Naive thymus-derived CD4-positive, alpha-beta T cell (primary cell): ENCODE measurements at regions not wholly inside any gene's neighbourhood (a gene's known extent, or its start where the extent isn't known, plus 50 kb on each side); places are given as distances from the start of the nearest gene placed in this dataset.

Source experiments
- ATAC-seq: fragments of 150-1000 bp; cut with Tn5 transposase; 2 replicates; pipeline ENCODE4 v1.10.0; 2021; ENCODE audit warnings: mild to moderate bottlenecking, moderate library complexity
- CTCF ChIA-PET: fragments of 350-600 bp; sonication (Branson Sonifier 250); formaldehyde crosslinking; loops from one replicate; lab custom pipeline; 2021; ENCODE audit warnings: antibody characterized with exemption; lab: Charles Lee
- POLR2A ChIA-PET: fragments of 350-600 bp; sonication (Branson Sonifier 250); formaldehyde crosslinking; loops from one replicate; lab custom pipeline; 2021; ENCODE audit warnings: antibody characterized with exemption, inconsistent platforms; lab: Charles Lee
- DNase-seq, 9 donors: peaks; one replicate each; pipeline versions ENCODE4 v3.0.0 to v3.0.0-alpha.2; 2020 to 2022; ENCODE audit warnings: mixed read lengths in 1 of 9
- H3K27ac ChIP-seq: one replicate; pipeline ENCODE4 v1.7.0; 2013; ENCODE audit warnings: mild to moderate bottlenecking, low read depth, low read length, moderate library complexity
- H3K27me3 ChIP-seq, 2 donors: one replicate each; pipeline ENCODE4 v1.7.0; 2013; ENCODE audit warnings: low read length in 2 of 2, mild to moderate bottlenecking in 2 of 2, moderate library complexity in 2 of 2; ENCODE audit not compliant: control insufficient read depth in 2 of 2, insufficient read depth in 2 of 2
- H3K36me3 ChIP-seq, 3 experiments: 1 replicate in 2 of 3; 2 replicates in 1 of 3; pipeline ENCODE4 v1.7.0; 2013; ENCODE audit warnings: low read length in 3 of 3, mild to moderate bottlenecking in 3 of 3, moderate library complexity in 1 of 3; ENCODE audit not compliant: insufficient read depth in 3 of 3, control insufficient read depth in 2 of 3
- H3K4me1 ChIP-seq, 2 donors: one replicate each; pipeline ENCODE4 v1.7.0; 2013; ENCODE audit warnings: low read length in 2 of 2, mild to moderate bottlenecking in 2 of 2, moderate library complexity in 1 of 2; ENCODE audit not compliant: control insufficient read depth in 2 of 2, insufficient read depth in 2 of 2
- H3K4me3 ChIP-seq: 2 replicates; pipeline ENCODE4 v1.7.0; 2013; ENCODE audit warnings: mild to moderate bottlenecking, low read length
- H3K9me3 ChIP-seq, 3 experiments: 1 replicate in 2 of 3; 2 replicates in 1 of 3; pipeline ENCODE4 v1.7.0; 2013; ENCODE audit warnings: low read length in 3 of 3; ENCODE audit not compliant: control insufficient read depth in 2 of 3
- H3K27ac Mint-ChIP-seq, 9 donors: one replicate each; pipeline ENCODE4 v1.8.0; 2020 to 2022; ENCODE audit warnings: mixed read lengths in 9 of 9, mild to moderate bottlenecking in 8 of 9, moderate library complexity in 5 of 9, inconsistent platforms in 2 of 9
- H3K27me3 Mint-ChIP-seq, 5 donors: one replicate each; pipeline ENCODE4 v1.8.0; 2021 to 2022; ENCODE audit warnings: mixed read lengths in 5 of 5, mild to moderate bottlenecking in 1 of 5
- H3K36me3 Mint-ChIP-seq, 5 donors: one replicate each; pipeline ENCODE4 v1.8.0; 2020 to 2022; ENCODE audit warnings: mixed read lengths in 5 of 5, mild to moderate bottlenecking in 3 of 5, inconsistent platforms in 1 of 5
- H3K4me1 Mint-ChIP-seq, 7 donors: one replicate each; pipeline ENCODE4 v1.8.0; 2020 to 2022; ENCODE audit warnings: mixed read lengths in 7 of 7, mild to moderate bottlenecking in 3 of 7, inconsistent platforms in 1 of 7
- H3K4me3 Mint-ChIP-seq, 10 donors: one replicate each; pipeline ENCODE4 v1.8.0; 2020 to 2022; ENCODE audit warnings: mild to moderate bottlenecking in 10 of 10, mixed read lengths in 10 of 10, moderate library complexity in 6 of 10, inconsistent platforms in 2 of 10
- H3K9me3 Mint-ChIP-seq, 11 donors: one replicate each; pipeline ENCODE4 v1.8.0; 2020 to 2022; ENCODE audit warnings: mixed read lengths in 11 of 11, mild to moderate bottlenecking in 4 of 11, inconsistent platforms in 1 of 11, moderate library complexity in 1 of 11
- intact Hi-C, 2 donors: fragments of 100-400 bp; cut with micrococcal nuclease; formaldehyde crosslinking; loops; one replicate each; pipeline ENCODE4 v1.15.1; 2023

DNA sequence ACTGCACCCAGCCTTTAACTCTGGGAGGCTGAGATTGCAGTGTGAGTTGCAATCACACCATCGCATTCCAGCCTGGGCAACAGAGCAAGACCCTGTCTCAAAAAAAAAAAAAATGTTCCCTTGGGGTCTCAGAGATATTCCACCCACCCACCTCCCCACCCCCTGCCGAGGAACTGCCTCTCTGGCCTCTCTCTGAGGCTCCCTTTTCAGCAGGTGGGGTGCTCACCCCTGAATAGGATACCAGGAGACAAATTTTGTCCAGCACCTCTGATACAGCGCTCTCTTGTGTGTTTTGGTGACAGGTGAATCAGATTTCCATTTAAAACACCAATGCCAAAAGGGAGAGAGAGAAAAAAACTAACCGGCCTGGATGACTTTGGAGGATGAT lies 92.6 kb upstream of the KIF5B start:
- no peak overlapping the region for H3K27ac ChIP-seq
- H3K27ac Mint-ChIP-seq: peak overlapping the region in 1 of 9 donors; percentile 85
- CTCF ChIA-PET: no interaction called here
- peaks cover 0 to 7% of the 10 kb centered on the region in 2 donors for H3K4me1 ChIP-seq
- H3K36me3 Mint-ChIP-seq: peaks cover 0 to 18% (median 4%) of the 10 kb centered on the region in 5 donors
- POLR2A ChIA-PET: no interaction called here
- H3K4me3 Mint-ChIP-seq: peak overlapping the region in 1 of 10 donors; percentile 51
- DNase-seq (no peak), ATAC-seq (no peak)
- peaks cover 4 to 21% (median 14%) of the 10 kb centered on the region in 11 donors for H3K9me3 Mint-ChIP-seq
- H3K27me3 Mint-ChIP-seq: no peaks in the 10 kb centered on the region
- no peaks in the 10 kb centered on the region for H3K27me3 ChIP-seq
- H3K4me3 ChIP-seq: no peak overlapping the region
- intact Hi-C loops: no loop called here
- H3K9me3 ChIP-seq: peaks cover 0 to 6% (median 0%) of the 10 kb centered on the region in 3 experiments
- H3K36me3 ChIP-seq: no peaks in the 10 kb centered on the region
- peaks cover 4 to 47% (median 23%) of the 10 kb centered on the region in 7 donors for H3K4me1 Mint-ChIP-seq

DNA sequence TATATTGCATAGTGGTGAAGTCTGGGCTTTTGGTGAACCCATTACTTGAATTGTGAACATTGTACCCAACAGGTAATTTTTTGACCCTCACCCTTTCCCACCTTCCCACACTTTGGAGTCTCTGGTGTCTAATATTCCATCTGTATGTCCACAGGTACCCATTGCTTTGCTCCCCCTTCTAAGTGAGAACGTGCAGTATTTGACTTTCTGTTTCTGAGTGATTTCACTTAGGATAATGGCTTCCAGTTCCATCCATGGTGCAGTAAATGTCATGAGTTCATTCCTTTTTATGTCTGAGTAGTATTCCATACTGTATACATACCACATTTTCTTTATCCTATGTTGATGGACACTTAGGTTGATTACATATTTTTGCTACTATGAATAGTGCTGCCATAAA lies 91.5 kb upstream of the KIF5B start:
- ATAC-seq (no peak), DNase-seq (no peak)
- ChIA-PET CTCF (no interaction called here), POLR2A (no interaction called here)
- Histone ChIP-seq H3K36me3 (no peaks in the 10 kb centered on the region), H3K27ac (no peak overlapping the region), H3K4me1 (peaks cover 0 to 7% of the 10 kb centered on the region in 2 donors), H3K27me3 (no peaks in the 10 kb centered on the region), H3K4me3 (no peak overlapping the region), H3K9me3 (no peaks in the 10 kb centered on the region)
- intact Hi-C loops: no loop called here
- Mint-ChIP-seq H3K4me3 (no peak overlapping the region), H3K9me3 (peaks cover 0 to 10% (median 4%) of the 10 kb centered on the region in 11 donors), H3K36me3 (peaks cover 0 to 8% (median 0%) of the 10 kb centered on the region in 5 donors), H3K27me3 (no peaks in the 10 kb centered on the region), H3K27ac (no peak overlapping the region), H3K4me1 (peaks cover 4 to 44% (median 23%) of the 10 kb centered on the region in 7 donors)

DNA sequence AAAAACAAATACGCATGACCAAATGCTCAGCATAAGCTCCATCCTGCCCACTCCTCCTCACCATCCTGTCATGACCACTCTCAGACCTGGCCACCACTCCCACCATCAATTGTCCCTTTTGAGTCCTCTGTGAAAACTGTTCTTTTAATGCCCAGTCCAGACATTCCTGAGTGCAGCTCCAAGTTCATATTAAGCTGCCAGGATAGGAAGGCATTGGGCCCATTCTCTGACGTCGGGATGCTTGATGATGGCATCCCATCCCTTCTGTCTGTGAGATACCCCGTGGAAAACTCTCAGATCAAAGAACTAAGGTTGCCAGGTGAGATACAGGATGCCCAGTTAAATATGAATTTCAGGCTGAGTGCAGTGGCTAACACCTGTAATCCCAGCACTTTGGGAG lies 89.9 kb upstream of the KIF5B start:
- Mint-ChIP-seq H3K4me3 (no peak overlapping the region), H3K4me1 (peaks cover 4 to 32% (median 14%) of the 10 kb centered on the region in 7 donors), H3K27me3 (no peaks in the 10 kb centered on the region), H3K27ac (peak overlapping the region in 1 of 9 donors; percentile 33), H3K36me3 (peaks cover 0 to 3% (median 0%) of the 10 kb centered on the region in 5 donors), H3K9me3 (peaks cover 0 to 3% (median 0%) of the 10 kb centered on the region in 11 donors)
- intact Hi-C loops: no loop called here
- Histone ChIP-seq H3K27ac (no peak overlapping the region), H3K9me3 (no peaks in the 10 kb centered on the region), H3K4me3 (no peak overlapping the region), H3K36me3 (no peaks in the 10 kb centered on the region), H3K4me1 (peaks cover 0 to 7% of the 10 kb centered on the region in 2 donors), H3K27me3 (no peaks in the 10 kb centered on the region)
- ChIA-PET CTCF (interaction anchor here (0.9 kb wide), 1 partner anchor 15 kb away, joined by 3 read pairs; no protein-coding TSS in a partner anchor), POLR2A (no interaction called here)
- DNase-seq: no peak
- ATAC-seq: no peak

GRCh38 chr10:32144817-32145688 lies 88.8 kb upstream of the KIF5B start:
- Histone ChIP-seq H3K9me3 (no peaks in the 10 kb centered on the region), H3K27me3 (no peaks in the 10 kb centered on the region), H3K4me3 (no peak overlapping the region), H3K27ac (no peak overlapping the region), H3K4me1 (no peaks in the 10 kb centered on the region), H3K36me3 (no peaks in the 10 kb centered on the region)
- ATAC-seq: no peak
- peaks cover 0 to 21% (median 7%) of the 10 kb centered on the region in 7 donors for H3K4me1 Mint-ChIP-seq
- no peak for DNase-seq
- peaks cover 0 to 3% (median 0%) of the 10 kb centered on the region in 11 donors for H3K9me3 Mint-ChIP-seq
- no peaks in the 10 kb centered on the region for H3K27me3 Mint-ChIP-seq
- ChIA-PET CTCF (no interaction called here), POLR2A (no interaction called here)
- no peak overlapping the region for H3K4me3 Mint-ChIP-seq
- intact Hi-C loops: no loop called here
- peaks cover 0 to 3% (median 0%) of the 10 kb centered on the region in 5 donors for H3K36me3 Mint-ChIP-seq
- no peak overlapping the region for H3K27ac Mint-ChIP-seq

DNA sequence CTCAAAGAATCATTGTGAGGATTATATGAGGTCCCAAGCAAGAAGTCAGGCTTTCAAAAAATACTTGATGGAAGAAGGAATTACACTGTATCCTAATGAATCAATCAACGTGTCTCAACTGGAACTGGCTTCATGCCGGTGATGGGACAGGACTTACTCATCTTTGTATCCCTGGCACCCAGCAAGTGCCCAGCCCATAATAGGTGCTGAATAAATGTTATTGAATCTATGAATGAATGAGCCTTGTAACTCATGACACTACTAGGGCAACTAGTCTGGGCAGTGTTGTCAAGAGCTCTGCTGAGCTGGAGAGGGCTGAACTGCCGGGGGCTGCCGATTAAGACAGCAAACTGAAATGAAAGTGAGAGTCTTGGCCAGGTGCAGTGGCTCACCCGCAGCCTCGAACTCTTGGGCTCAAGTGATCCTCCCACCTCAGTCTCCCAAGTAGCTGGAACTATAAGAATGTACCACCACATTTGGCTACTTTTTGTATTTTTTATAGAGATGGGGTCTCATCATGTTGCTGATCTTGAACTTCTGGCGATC lies 87.2 kb upstream of the KIF5B start:
- H3K27ac ChIP-seq: no peak overlapping the region
- intact Hi-C loops: no loop called here
- CTCF ChIA-PET: no interaction called here
- no peaks in the 10 kb centered on the region for H3K27me3 ChIP-seq
- H3K4me3 ChIP-seq: no peak overlapping the region
- H3K27ac Mint-ChIP-seq: no peak overlapping the region
- DNase-seq: no peak
- peaks cover 0 to 14% (median 0%) of the 10 kb centered on the region in 7 donors for H3K4me1 Mint-ChIP-seq
- POLR2A ChIA-PET: no interaction called here
- ATAC-seq: no peak
- H3K36me3 Mint-ChIP-seq: peaks cover 0 to 3% (median 0%) of the 10 kb centered on the region in 5 donors
- no peaks in the 10 kb centered on the region for H3K4me1 ChIP-seq
- H3K9me3 ChIP-seq: no peaks in the 10 kb centered on the region
- H3K4me3 Mint-ChIP-seq: no peak overlapping the region
- H3K27me3 Mint-ChIP-seq: no peaks in the 10 kb centered on the region
- H3K9me3 Mint-ChIP-seq: peaks cover 0 to 3% (median 0%) of the 10 kb centered on the region in 11 donors
- H3K36me3 ChIP-seq: no peaks in the 10 kb centered on the region

DNA sequence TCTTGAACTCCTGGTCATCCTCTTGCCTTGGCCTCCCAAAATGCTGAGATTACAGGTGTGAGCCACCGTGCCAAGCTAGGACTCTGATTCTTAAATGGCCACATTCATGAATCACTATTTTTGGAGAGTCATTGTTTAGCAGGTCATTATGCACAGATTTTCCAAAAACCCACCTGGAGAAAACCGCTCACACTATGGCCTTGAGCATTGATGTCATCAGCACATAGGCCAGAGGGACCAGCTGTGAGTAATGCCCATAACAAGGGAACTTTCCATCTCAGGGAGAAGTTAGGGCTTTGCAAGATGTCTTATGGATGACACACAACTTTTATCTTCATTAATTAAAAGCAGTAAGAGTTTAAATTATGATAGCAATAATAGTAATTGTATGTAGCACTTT lies 86.4 kb upstream of the KIF5B start:
- Histone ChIP-seq H3K27me3 (no peaks in the 10 kb centered on the region), H3K4me1 (no peaks in the 10 kb centered on the region), H3K9me3 (no peaks in the 10 kb centered on the region), H3K4me3 (no peak overlapping the region), H3K36me3 (no peaks in the 10 kb centered on the region), H3K27ac (no peak overlapping the region)
- peaks cover 0 to under 1% (median 0%) of the 10 kb centered on the region in 5 donors for H3K36me3 Mint-ChIP-seq
- no peak overlapping the region for H3K27ac Mint-ChIP-seq
- ATAC-seq (no peak), DNase-seq (no peak)
- no peaks in the 10 kb centered on the region for H3K27me3 Mint-ChIP-seq
- H3K4me3 Mint-ChIP-seq: no peak overlapping the region
- POLR2A ChIA-PET: no interaction called here
- peaks cover 0 to under 1% (median 0%) of the 10 kb centered on the region in 11 donors for H3K9me3 Mint-ChIP-seq
- CTCF ChIA-PET: no interaction called here
- intact Hi-C loops: no loop called here
- H3K4me1 Mint-ChIP-seq: peaks cover 0 to 9% (median 0%) of the 10 kb centered on the region in 7 donors
